OCI-LY3 (cell line): ENCODE measurements at regions not wholly inside any gene's neighbourhood (a gene's known extent, or its start where the extent isn't known, plus 50 kb on each side); places are given as distances from the start of the nearest gene placed in this dataset.

ENCODE experiments used
- H2AFZ ChIP-seq: fragments of 200-600, 300-600 bp; shearing (Covaris generic); 2 replicates; pipeline ENCODE4 v1.6.0; 2014; ENCODE audit warnings: antibody characterized with exemption, low read depth, low read length
- H3K27ac ChIP-seq: fragments of 200-600, 300-600 bp; sonication (generic); 2 replicates; pipeline ENCODE4 v1.5.1; 2014; ENCODE audit warnings: mild to moderate bottlenecking, low read length, moderate library complexity, mixed read lengths
- H3K27me3 ChIP-seq: fragments of 200-600, 300-600 bp; sonication (generic); 2 replicates; pipeline ENCODE4 v1.6.1; 2014; ENCODE audit warnings: low read depth, low read length, mixed read lengths
- H3K36me3 ChIP-seq: fragments of 200-600, 300-600 bp; sonication (generic); replicated peaks from 2 replicates; pipeline ENCODE3; 2014; ENCODE audit warnings: low read depth, low read length, mixed read lengths
- H3K4me1 ChIP-seq: fragments of 300-600, 200-600 bp; sonication (generic); 2 replicates; pipeline ENCODE4 v1.6.1; 2014; ENCODE audit warnings: low read length, mixed read lengths
- H3K4me2 ChIP-seq: fragments of 200-600, 300-600 bp; sonication (generic); 2 replicates; pipeline ENCODE4 v1.6.1; 2014; ENCODE audit warnings: low read length, mixed read lengths
- H3K4me3 ChIP-seq: fragments of 300-600, 200-600 bp; sonication (generic); 2 replicates; pipeline ENCODE4 v1.5.1; 2014; ENCODE audit warnings: antibody characterized with exemption, mild to moderate bottlenecking, low read length, moderate library complexity
- H3K79me2 ChIP-seq: fragments of 300-600, 200-600 bp; shearing (Covaris generic); 2 replicates; pipeline ENCODE4 v1.6.1; 2014; ENCODE audit warnings: mild to moderate bottlenecking, low read length, mixed read lengths
- H3K9ac ChIP-seq: fragments of 300-600, 200-600 bp; shearing (Covaris generic); 2 replicates; pipeline ENCODE4 v1.6.0; 2014; ENCODE audit warnings: mild to moderate bottlenecking, low read length, moderate library complexity
- H3K9me3 ChIP-seq: fragments of 200-600, 300-600 bp; shearing (Covaris generic); 2 replicates; pipeline ENCODE4 v1.6.1; 2014; ENCODE audit warnings: low read length, mixed read lengths; ENCODE audit not compliant: insufficient read depth
- H4K20me1 ChIP-seq: fragments of 200-600, 300-600 bp; sonication (generic); 2 replicates; pipeline ENCODE4 v1.6.1; 2016; ENCODE audit warnings: low read length, mixed read lengths; ENCODE audit not compliant: insufficient read depth
- CTCF ChIP-seq: fragments of 200-600, 300-600 bp; sonication (generic); IDR thresholded peaks from 2 replicates; pipeline ENCODE4 v1.5.1; 2014; ENCODE audit warnings: antibody characterized with exemption, low read length, low read depth
- EZH2phosphoT487 ChIP-seq: fragments of 200-600 bp; shearing (Covaris generic); IDR thresholded peaks from 2 replicates; pipeline ENCODE4 v1.6.1; 2018; ENCODE audit warnings: antibody characterized with exemption, mixed run types, low read depth

GRCh38 chr10:85311613-85312337, 983.4 kb downstream of the CCSER2 start:
- no peaks in the 10 kb centered on the region for H3K79me2 ChIP-seq
- H2AFZ ChIP-seq, result no peak overlapping the region
- H4K20me1 ChIP-seq, result no peaks in the 10 kb centered on the region
- no peaks in the 10 kb centered on the region for H3K27me3 ChIP-seq
- H3K9me3 ChIP-seq, result no peaks in the 10 kb centered on the region
- no peaks in the 10 kb centered on the region for H3K36me3 ChIP-seq
- H3K4me3 ChIP-seq, result no peak overlapping the region
- H3K4me2 ChIP-seq, result no peak overlapping the region
- H3K27ac ChIP-seq, result no peak overlapping the region
- H3K9ac ChIP-seq, result no peak overlapping the region
- TF ChIP-seq CTCF (no peak), EZH2phosphoT487 (no peak)
- H3K4me1 ChIP-seq, result no peaks in the 10 kb centered on the region

- Histone ChIP-seq H3K9me3 (no peaks in the 10 kb centered on the region), H3K36me3 (no peaks in the 10 kb centered on the region), H3K4me1 (no peaks in the 10 kb centered on the region), H4K20me1 (no peaks in the 10 kb centered on the region), H3K27me3 (no peaks in the 10 kb centered on the region), H3K27ac (no peak overlapping the region), H3K79me2 (no peaks in the 10 kb centered on the region), H3K4me2 (no peak overlapping the region), H3K4me3 (no peak overlapping the region), H2AFZ (no peak overlapping the region), H3K9ac (no peak overlapping the region)
- TF ChIP-seq EZH2phosphoT487 (no peak), CTCF (no peak)
Observed at GRCh38 chr10:85315657-85316056, 987.3 kb downstream of the CCSER2 start.

GRCh38 chr10:85316276-85316675, 987.9 kb downstream of the CCSER2 start:
- Histone ChIP-seq H3K4me1 (no peaks in the 10 kb centered on the region), H3K4me2 (no peak overlapping the region)
- TF ChIP-seq CTCF (no peak), EZH2phosphoT487 (no peak)

GRCh38 chr10:85317827-85318226, 989.4 kb downstream of the CCSER2 start:
- Histone ChIP-seq H4K20me1 (no peaks in the 10 kb centered on the region), H3K27ac (no peak overlapping the region), H3K4me1 (no peaks in the 10 kb centered on the region), H3K9me3 (no peaks in the 10 kb centered on the region), H3K27me3 (no peaks in the 10 kb centered on the region), H3K79me2 (no peaks in the 10 kb centered on the region), H3K4me3 (no peak overlapping the region), H3K36me3 (no peaks in the 10 kb centered on the region), H2AFZ (no peak overlapping the region), H3K9ac (no peak overlapping the region), H3K4me2 (no peak overlapping the region)
- TF ChIP-seq EZH2phosphoT487 (no peak), CTCF (0 out of 2 replicates have a peak, but pooled peaks have one; percentile 4)

More at GRCh38 chr10:85316276-85316675, 987.9 kb downstream of the CCSER2 start:
- Histone ChIP-seq H3K27me3 (no peaks in the 10 kb centered on the region), H3K9me3 (no peaks in the 10 kb centered on the region), H4K20me1 (no peaks in the 10 kb centered on the region), H3K4me3 (no peak overlapping the region), H3K27ac (no peak overlapping the region), H3K36me3 (no peaks in the 10 kb centered on the region), H2AFZ (no peak overlapping the region), H3K79me2 (no peaks in the 10 kb centered on the region), H3K9ac (no peak overlapping the region)
